Endodermal cell (in vitro differentiated cells): ENCODE measurements at regions not wholly inside any gene's neighbourhood (a gene's known extent, or its start where the extent isn't known, plus 50 kb on each side); places are given as distances from the start of the nearest gene placed in this dataset.
A peak's percentile ranks its signal among the peaks of the same experiment; 100 is the strongest.
"Not testable (repeated sequence)": the region's sequence is repeated elsewhere in the genome, so short reads cannot be mapped to it uniquely, and the experiment has no call there.

Experiments used
- DNase-seq: peaks from one replicate; pipeline ENCODE4 v3.0.0-alpha.2; 2017
- H3K27ac ChIP-seq: 2 replicates; pipeline ENCODE4 v1.5.1; 2013; ENCODE audit warnings: mild to moderate bottlenecking, low read depth, low read length, moderate library complexity
- H3K27me3 ChIP-seq: 2 replicates; pipeline ENCODE4 v1.6.1; 2013; ENCODE audit warnings: mild to moderate bottlenecking, low read length, moderate library complexity; ENCODE audit not compliant: insufficient read depth, control insufficient read depth, poor library complexity, severe bottlenecking
- H3K36me3 ChIP-seq: 2 replicates; pipeline ENCODE4 v1.7.0; 2013; ENCODE audit warnings: mild to moderate bottlenecking, low read length, moderate library complexity; ENCODE audit not compliant: control insufficient read depth, insufficient read depth
- H3K4me1 ChIP-seq: one replicate; pipeline ENCODE4 v1.7.0; 2013; ENCODE audit warnings: low read length; ENCODE audit not compliant: control insufficient read depth, insufficient read depth
- H3K4me3 ChIP-seq: 2 replicates; pipeline ENCODE4 v1.5.1; 2013; ENCODE audit warnings: mild to moderate bottlenecking, low read length, moderate library complexity
- H3K9ac ChIP-seq: 2 replicates; pipeline ENCODE4 v1.6.1; 2013; ENCODE audit warnings: mild to moderate bottlenecking, low read length, moderate library complexity; ENCODE audit not compliant: poor library complexity, severe bottlenecking; ENCODE audit errors: extremely low read depth
- H3K9me3 ChIP-seq: 2 replicates; pipeline ENCODE4 v1.6.1; 2013; ENCODE audit warnings: mild to moderate bottlenecking, low read length, moderate library complexity; ENCODE audit not compliant: control insufficient read depth
- H3K27ac Mint-ChIP-seq: 2 replicates; pipeline ENCODE4 v1.8.0; 2020; ENCODE audit warnings: mixed read lengths
- H3K27me3 Mint-ChIP-seq: 2 replicates; pipeline ENCODE4 v1.8.0; 2021; ENCODE audit warnings: mild to moderate bottlenecking, mixed read lengths; ENCODE audit not compliant: insufficient read depth
- H3K36me3 Mint-ChIP-seq: 2 replicates; pipeline ENCODE4 v1.8.0; 2020; ENCODE audit warnings: low read depth, mixed read lengths
- H3K4me1 Mint-ChIP-seq: 2 replicates; pipeline ENCODE4 v1.8.0; 2020; ENCODE audit warnings: mixed read lengths
- H3K4me3 Mint-ChIP-seq: 2 replicates; pipeline ENCODE4 v1.8.0; 2020; ENCODE audit warnings: mild to moderate bottlenecking, moderate library complexity, mixed read lengths
- H3K9me3 Mint-ChIP-seq: 2 replicates; pipeline ENCODE4 v1.8.0; 2020; ENCODE audit warnings: mild to moderate bottlenecking, mixed read lengths
- CTCF ChIP-seq: fragments of 200-600 bp; sonication (generic); conservative IDR thresholded peaks from 2 replicates; pipeline ENCODE4 v1.5.0; 2021; ENCODE audit warnings: antibody characterized with exemption, mild to moderate bottlenecking
- WGBS, 2 experiments: methylation state at CpG; one replicate each; pipeline versions ENCODE4 v1.1.5 to v1.1.7; 2013; ENCODE audit warnings: missing lambda C conversion rate in 2 of 2, mixed read lengths in 1 of 2; ENCODE audit not compliant: insufficient coverage in 1 of 2, insufficient read length in 1 of 2; 5-methylcytosine and 5-hydroxymethylcytosine counted together

GRCh38 chr3:70466096-70466495 lies 153.7 kb upstream of the MDFIC2 start:
- Mint-ChIP-seq H3K27ac (no peak overlapping the region), H3K9me3 (peaks cover 12% of the 10 kb centered on the region), H3K4me3 (no peak overlapping the region), H3K27me3 (no peaks in the 10 kb centered on the region), H3K36me3 (no peaks in the 10 kb centered on the region), H3K4me1 (no peaks in the 10 kb centered on the region)
- Histone ChIP-seq H3K27ac (no peak overlapping the region), H3K4me3 (no peak overlapping the region), H3K36me3 (no peaks in the 10 kb centered on the region), H3K9ac (no peak overlapping the region), H3K27me3 (no peaks in the 10 kb centered on the region), H3K9me3 (no peaks in the 10 kb centered on the region), H3K4me1 (no peaks in the 10 kb centered on the region)
- no peak for TF ChIP-seq CTCF
- WGBS, 2 experiments = 88 to 100% methylated on average over 4 to 7 of the region's 7 CpGs
- DNase-seq = no peak

DNA sequence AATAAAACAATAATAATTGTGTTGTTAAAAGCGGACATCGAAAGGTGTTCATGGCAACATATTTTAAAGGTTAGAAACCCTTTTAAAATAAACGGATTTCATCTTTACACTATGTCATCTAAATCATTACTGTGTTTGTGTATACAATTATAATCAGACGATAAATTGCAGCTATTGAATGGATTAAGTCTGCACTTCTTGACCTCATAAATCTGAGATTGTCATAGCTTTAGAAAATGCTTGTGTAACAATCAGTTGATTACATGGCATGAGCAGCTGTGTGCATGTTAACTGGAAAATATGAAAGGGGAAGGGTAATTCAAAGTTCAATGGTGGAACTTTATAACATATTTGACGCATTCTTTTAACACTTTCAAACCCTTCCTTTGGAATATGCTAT lies 152.4 kb upstream of the MDFIC2 start:
- Histone ChIP-seq H3K27me3 (no peaks in the 10 kb centered on the region), H3K4me3 (no peak overlapping the region), H3K9me3 (no peaks in the 10 kb centered on the region), H3K4me1 (no peaks in the 10 kb centered on the region), H3K9ac (no peak overlapping the region), H3K36me3 (no peaks in the 10 kb centered on the region), H3K27ac (no peak overlapping the region)
- H3K9me3 Mint-ChIP-seq = peaks cover 19% of the 10 kb centered on the region
- H3K4me3 Mint-ChIP-seq = no peak overlapping the region
- H3K4me1 Mint-ChIP-seq = no peaks in the 10 kb centered on the region
- WGBS, 2 experiments = 94 to 100% methylated on average over 1 to 4 of the region's 5 CpGs
- no peaks in the 10 kb centered on the region for H3K36me3 Mint-ChIP-seq
- H3K27ac Mint-ChIP-seq = no peak overlapping the region
- TF ChIP-seq CTCF = no peak
- no peak for DNase-seq
- H3K27me3 Mint-ChIP-seq = no peaks in the 10 kb centered on the region

DNA sequence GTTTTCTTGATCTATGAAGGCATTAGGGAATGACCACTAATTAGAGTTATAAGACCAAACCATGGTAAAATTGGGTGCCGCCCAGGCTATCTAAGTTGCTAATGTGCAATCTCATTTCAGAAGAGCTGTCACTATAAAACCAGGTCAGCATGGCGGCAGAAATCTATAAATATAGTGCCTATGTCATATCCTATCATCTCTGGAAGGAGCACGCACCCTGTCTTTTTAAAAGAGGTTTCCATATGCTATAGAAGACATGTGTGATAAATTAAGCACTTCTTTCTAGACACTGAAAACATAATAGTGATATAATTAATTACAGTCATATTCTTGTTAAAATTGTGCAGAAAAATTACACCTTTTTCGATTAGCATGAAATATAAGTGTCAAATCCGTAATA lies 152.0 kb upstream of the MDFIC2 start:
- Mint-ChIP-seq H3K4me1 (no peaks in the 10 kb centered on the region), H3K27me3 (no peaks in the 10 kb centered on the region), H3K4me3 (no peak overlapping the region), H3K27ac (no peak overlapping the region), H3K36me3 (no peaks in the 10 kb centered on the region), H3K9me3 (peaks cover 19% of the 10 kb centered on the region)
- no peak for DNase-seq
- no peak overlapping the region for H3K27ac ChIP-seq
- H3K4me3 ChIP-seq = no peak overlapping the region
- 91 to 100% methylated on average over 2 to 5 of the region's 5 CpGs for WGBS, 2 experiments
- H3K36me3 ChIP-seq = no peaks in the 10 kb centered on the region
- H3K4me1 ChIP-seq = no peaks in the 10 kb centered on the region
- H3K9ac ChIP-seq = no peak overlapping the region
- H3K27me3 ChIP-seq = no peaks in the 10 kb centered on the region
- TF ChIP-seq CTCF = no peak
- no peaks in the 10 kb centered on the region for H3K9me3 ChIP-seq

DNA sequence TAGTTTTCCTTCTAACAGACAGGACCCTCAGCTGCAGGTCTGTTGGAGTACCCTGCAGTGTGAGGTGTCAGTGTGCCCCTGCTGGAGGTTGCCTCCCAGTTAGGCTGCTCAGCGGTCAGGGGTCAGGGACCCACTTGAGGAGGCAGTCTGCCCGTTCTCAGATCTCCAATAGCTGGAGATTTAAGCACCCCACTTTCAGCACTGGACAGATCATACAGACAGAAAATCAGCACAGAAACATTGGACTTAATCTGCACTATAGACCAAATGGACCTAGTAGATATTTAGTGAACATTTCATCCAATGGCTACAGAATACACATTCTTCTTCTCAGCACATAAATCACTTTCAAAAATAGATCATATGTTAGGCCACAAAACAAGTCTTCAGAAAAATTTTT lies 137.8 kb upstream of the MDFIC2 start:
- not testable (repeated sequence) for H3K27me3 ChIP-seq, H3K4me3 Mint-ChIP-seq, H3K36me3 Mint-ChIP-seq, H3K4me1 ChIP-seq, H3K4me3 ChIP-seq, H3K27ac Mint-ChIP-seq, H3K27ac ChIP-seq, H3K9ac ChIP-seq, H3K4me1 Mint-ChIP-seq, H3K36me3 ChIP-seq, H3K27me3 Mint-ChIP-seq, H3K9me3 ChIP-seq, DNase-seq
- peaks cover 29% of the 10 kb centered on the region for H3K9me3 Mint-ChIP-seq
- 64 to 69% methylated on average over 2 of the region's 2 CpGs for WGBS, 2 experiments

DNA sequence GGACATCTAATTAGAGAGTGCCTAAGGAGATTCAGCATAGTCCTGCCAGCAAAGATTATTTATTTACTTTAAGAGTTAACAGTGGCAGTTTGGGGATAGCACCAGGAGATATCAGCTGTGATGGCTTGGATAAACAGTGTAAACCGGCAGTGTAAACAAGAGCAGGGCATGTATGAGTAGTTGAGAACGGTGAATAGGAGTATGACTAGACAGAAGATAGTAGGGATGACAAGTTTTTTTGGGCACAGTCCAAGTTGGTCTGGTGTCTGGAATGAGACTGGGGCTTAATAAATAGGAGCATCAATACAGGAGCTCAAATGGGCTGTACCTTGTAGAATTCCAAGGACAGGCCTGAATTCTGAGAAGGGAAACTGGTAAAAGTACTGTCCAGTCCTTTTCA lies 123.0 kb upstream of the MDFIC2 start:
- H3K27ac ChIP-seq, H3K36me3 ChIP-seq, DNase-seq, H3K4me1 ChIP-seq, H3K27me3 ChIP-seq, H3K9ac ChIP-seq, H3K4me3 ChIP-seq, H3K27me3 Mint-ChIP-seq: not testable (repeated sequence)
- H3K4me3 Mint-ChIP-seq = peak overlapping the region; percentile 8
- H3K27ac Mint-ChIP-seq = peak overlapping the region; percentile 80
- peaks cover 19% of the 10 kb centered on the region for H3K9me3 ChIP-seq
- peaks cover 37% of the 10 kb centered on the region for H3K4me1 Mint-ChIP-seq
- WGBS, 2 experiments = 59 to 63% methylated on average over 1 to 2 of the region's 2 CpGs
- peaks cover 18% of the 10 kb centered on the region for H3K36me3 Mint-ChIP-seq
- H3K9me3 Mint-ChIP-seq = peaks cover 38% of the 10 kb centered on the region
